ENCODE measurements at regions not wholly inside any gene's neighbourhood (a gene's known extent, or its start where the extent isn't known, plus 50 kb on each side); places are given as distances from the start of the nearest gene placed in this dataset.

DNA sequence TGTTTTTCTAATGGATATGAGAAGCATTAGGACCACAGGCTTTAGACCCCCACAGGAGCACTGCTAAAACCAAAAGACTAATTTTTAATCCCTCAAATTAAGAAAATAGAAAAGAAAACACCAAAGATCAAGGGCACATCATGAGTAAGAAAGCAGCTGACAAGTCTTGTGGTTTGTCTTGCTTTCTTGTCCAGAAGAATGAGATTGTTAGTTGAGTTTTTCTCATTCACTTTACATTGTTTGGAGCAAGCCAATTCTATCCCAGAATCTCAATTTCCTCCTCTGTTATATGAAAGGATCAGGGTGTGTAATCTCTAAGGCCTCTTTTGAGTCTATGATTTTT, 899.0 kb downstream of the KCNJ2 start:
- H3K36me3 ChIP-seq = no peaks in the 10 kb centered on the region
- no peaks in the 10 kb centered on the region for H3K4me1 ChIP-seq
- no peak for ATAC-seq
- H3K9me3 ChIP-seq = no peaks in the 10 kb centered on the region
- H3K4me3 ChIP-seq = no peak overlapping the region
- no peak overlapping the region for H3K27ac ChIP-seq
- no peaks in the 10 kb centered on the region for H3K27me3 ChIP-seq
- TF ChIP-seq, protein P1, sequence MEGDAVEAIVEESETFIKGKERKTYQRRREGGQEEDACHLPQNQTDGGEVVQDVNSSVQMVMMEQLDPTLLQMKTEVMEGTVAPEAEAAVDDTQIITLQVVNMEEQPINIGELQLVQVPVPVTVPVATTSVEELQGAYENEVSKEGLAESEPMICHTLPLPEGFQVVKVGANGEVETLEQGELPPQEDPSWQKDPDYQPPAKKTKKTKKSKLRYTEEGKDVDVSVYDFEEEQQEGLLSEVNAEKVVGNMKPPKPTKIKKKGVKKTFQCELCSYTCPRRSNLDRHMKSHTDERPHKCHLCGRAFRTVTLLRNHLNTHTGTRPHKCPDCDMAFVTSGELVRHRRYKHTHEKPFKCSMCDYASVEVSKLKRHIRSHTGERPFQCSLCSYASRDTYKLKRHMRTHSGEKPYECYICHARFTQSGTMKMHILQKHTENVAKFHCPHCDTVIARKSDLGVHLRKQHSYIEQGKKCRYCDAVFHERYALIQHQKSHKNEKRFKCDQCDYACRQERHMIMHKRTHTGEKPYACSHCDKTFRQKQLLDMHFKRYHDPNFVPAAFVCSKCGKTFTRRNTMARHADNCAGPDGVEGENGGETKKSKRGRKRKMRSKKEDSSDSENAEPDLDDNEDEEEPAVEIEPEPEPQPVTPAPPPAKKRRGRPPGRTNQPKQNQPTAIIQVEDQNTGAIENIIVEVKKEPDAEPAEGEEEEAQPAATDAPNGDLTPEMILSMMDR (IDR thresholded peaks at IDR 0.05) = no peak
- intact Hi-C loops (cut with DNase I) = no loop called here
- DNase-seq = no peak

DNA sequence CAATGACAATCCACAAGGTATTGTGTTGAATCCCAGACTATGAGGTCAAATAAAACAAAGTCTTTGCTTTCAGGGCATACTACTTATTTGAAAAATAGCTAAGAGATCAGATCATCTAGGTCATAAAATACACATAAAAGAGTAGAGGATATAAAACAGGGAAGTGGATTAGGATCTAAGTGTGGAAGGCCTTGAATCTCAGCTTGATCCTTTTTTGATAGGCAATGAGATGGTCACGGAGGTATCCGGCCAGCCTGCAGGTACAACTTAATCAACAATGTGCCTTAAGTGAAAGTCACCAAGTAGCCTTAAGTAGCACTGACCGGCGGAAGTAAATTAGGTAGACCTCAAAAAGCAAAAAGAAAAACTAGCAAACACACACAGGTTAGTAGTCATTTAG, 901.7 kb downstream of the KCNJ2 start:
- ATAC-seq = no peak

DNA sequence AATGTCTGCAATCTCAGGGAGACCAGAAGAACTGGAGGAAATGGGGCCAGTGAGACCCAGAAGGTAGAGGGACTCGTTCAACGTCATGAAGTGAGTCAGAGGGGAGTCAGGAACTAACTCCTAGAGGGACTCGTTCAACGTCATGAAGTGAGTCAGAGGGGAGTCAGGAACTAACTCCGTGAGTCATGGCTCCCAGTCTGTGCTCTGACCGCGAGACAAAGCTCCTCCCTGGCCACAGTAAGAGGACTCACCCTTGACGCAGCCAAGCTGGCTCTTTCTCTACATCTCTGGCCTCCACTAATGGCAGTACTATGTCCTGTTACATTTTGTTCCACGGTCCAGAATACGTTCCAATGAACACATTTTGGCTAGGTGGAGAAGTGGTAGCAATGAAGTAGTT, 902.5 kb downstream of the KCNJ2 start:
- H3K9me3 ChIP-seq = no peaks in the 10 kb centered on the region
- ATAC-seq (peak in 1 of 8 donors; percentile 56), DNase-seq (no peak)
- H3K27me3 ChIP-seq = no peaks in the 10 kb centered on the region
- TF ChIP-seq, protein P1 (IDR thresholded peaks at IDR 0.05) = no peak
- peak overlapping the region in 1 of 10 donors; percentile 23 for H3K27ac ChIP-seq
- intact Hi-C loops (cut with DNase I) = no loop called here
- H3K36me3 ChIP-seq = no peaks in the 10 kb centered on the region
- no peak overlapping the region for H3K4me3 ChIP-seq
- H3K4me1 ChIP-seq = no peaks in the 10 kb centered on the region
- WGBS, 2 donors = 78 to 81% methylated on average over 10 of the region's 10 CpGs

More for the DNA sequence above, 901.7 kb downstream of the KCNJ2 start:
- TF ChIP-seq, protein P1 (IDR thresholded peaks at IDR 0.05) = no peak
- H3K27ac ChIP-seq = no peak overlapping the region
- WGBS, 2 donors = 97% methylated on average over 4 of the region's 4 CpGs
- H3K4me1 ChIP-seq = no peaks in the 10 kb centered on the region
- H3K9me3 ChIP-seq = no peaks in the 10 kb centered on the region
- no peak for DNase-seq
- no peaks in the 10 kb centered on the region for H3K36me3 ChIP-seq
- intact Hi-C loops (cut with DNase I) = no loop called here
- H3K27me3 ChIP-seq = no peaks in the 10 kb centered on the region
- H3K4me3 ChIP-seq = no peak overlapping the region

DNA sequence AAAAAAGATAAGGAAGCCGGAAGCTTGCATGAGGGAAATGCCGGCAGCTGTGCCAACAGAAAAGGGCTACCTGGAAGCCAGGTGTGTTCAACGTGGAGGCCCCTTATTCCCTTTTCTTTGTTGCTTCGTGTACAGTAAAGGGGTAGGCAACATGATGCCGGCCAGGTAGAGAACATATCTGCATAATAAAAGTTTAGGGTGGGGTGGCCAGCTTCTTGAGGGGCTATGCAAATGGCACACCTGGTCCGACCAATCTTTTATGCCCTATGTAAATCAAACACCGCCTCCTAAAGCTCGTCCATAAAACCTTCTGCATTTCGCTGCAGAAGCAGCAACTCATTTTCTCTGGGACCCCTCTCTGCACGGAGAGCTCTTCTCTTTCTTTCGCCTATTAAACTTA, 911.6 kb downstream of the KCNJ2 start:
- TF ChIP-seq, protein P1 (IDR thresholded peaks at IDR 0.05) = no peak
- intact Hi-C loops (cut with DNase I) = no loop called here
- no peaks in the 10 kb centered on the region for H3K36me3 ChIP-seq
- ATAC-seq (no peak), DNase-seq (no peak)
- no peak overlapping the region for H3K27ac ChIP-seq
- no peaks in the 10 kb centered on the region for H3K4me1 ChIP-seq
- no peaks in the 10 kb centered on the region for H3K27me3 ChIP-seq
- H3K4me3 ChIP-seq = no peak overlapping the region
- WGBS, 2 donors = 80 to 86% methylated on average over 11 of the region's 11 CpGs
- no peaks in the 10 kb centered on the region for H3K9me3 ChIP-seq

DNA sequence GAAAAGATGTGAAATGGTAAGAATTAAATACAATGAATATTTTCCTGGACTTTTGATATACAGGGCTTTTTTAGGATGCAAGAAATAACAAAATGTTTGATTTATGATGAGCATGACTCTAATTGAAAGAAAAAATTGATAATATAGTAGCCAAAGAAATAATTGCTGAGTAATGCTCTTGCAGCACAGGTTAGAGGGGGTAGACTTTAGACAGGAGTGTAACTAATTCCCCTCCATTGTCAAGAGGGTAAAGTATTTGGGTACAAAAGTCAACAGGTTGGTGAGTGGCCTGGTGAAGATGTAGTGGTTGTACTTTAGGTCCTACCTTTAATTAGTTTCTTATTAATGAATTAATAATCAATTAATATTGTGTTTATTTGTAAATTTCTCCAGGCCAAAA, 912.3 kb downstream of the KCNJ2 start:
- H3K4me3 ChIP-seq = no peak overlapping the region
- H3K36me3 ChIP-seq = no peaks in the 10 kb centered on the region

More for the DNA sequence above, 912.3 kb downstream of the KCNJ2 start:
- Histone ChIP-seq H3K27me3 (no peaks in the 10 kb centered on the region), H3K4me1 (no peaks in the 10 kb centered on the region), H3K27ac (no peak overlapping the region), H3K9me3 (no peaks in the 10 kb centered on the region)
- no peak for DNase-seq
- intact Hi-C loops (cut with DNase I) = no loop called here
- TF ChIP-seq, protein P1 (IDR thresholded peaks at IDR 0.05) = no peak
- no peak for ATAC-seq
